ENCODE measurements at regions not wholly inside any gene's neighbourhood (a gene's known extent, or its start where the extent isn't known, plus 50 kb on each side); places are given as distances from the start of the nearest gene placed in this dataset.

- TF ChIP-seq CTCF (conservative IDR thresholded peaks at IDR 0.05; ENCODE audit: low read depth, low read length) (no peak), EZH2 (IDR thresholded peaks at IDR 0.05; ENCODE audit: borderline replicate concordance, low read depth, low read length, poor library complexity, severe bottlenecking) (no peak)
These were observed 162.1 kb upstream of the VASH1 start for GRCh38 chr14:76599141-76599540.
